ENCODE measurements at regions not wholly inside any gene's neighbourhood (a gene's known extent, or its start where the extent isn't known, plus 50 kb on each side); places are given as distances from the start of the nearest gene placed in this dataset.

DNA sequence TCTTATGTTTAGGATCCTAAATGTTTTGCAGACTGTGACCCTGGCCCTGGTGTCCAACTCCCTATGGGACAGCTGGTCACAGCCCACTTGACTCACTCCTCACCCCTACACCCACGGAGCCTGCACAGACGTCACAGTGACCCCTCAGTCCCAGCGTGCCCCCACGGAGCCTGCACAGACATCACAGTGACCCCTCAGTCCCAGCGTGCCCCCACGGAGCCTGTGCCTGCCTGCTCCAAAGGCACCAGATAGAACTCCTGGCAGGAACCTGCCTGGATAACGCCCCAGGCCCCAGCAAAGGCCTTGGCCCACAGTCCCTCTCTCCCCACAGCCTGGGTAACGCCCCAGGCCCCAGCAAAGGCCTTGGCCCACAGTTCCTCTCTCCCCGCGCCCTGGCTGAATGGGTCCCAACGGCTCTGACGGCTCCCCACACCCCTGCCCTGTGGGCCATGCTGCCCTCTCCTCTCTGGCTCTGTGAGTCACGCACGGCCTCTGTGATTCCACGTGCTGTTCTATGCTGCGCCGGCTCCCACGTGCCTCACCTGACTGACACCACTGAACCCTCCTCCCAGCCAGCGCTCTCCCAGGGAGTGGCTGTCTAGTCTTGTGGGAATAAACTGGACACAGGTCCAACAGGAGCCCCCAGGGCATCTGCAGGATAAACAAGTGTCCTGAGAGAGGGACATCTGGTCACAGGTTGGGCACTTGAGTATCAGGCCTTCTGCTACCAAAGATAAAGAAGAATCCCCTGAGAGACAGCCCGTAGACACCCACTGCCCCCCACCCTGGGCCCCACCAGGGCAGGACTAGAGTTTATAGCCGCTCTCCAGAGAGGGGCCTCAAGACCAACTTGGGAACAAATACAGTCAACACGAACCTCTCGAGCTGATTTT, 250.3 kb downstream of the BRD1 start:
- Histone ChIP-seq H3K36me3 (ENCODE audit: low read depth) (no peaks in the 10 kb centered on the region), H3K4me3 (ENCODE audit: severe bottlenecking) (no peak overlapping the region), H3K9me3 (ENCODE audit: severe bottlenecking) (no peaks in the 10 kb centered on the region), H3K4me1 (ENCODE audit: insufficient read depth, poor library complexity, severe bottlenecking) (no peaks in the 10 kb centered on the region), H3K27me3 (ENCODE audit: insufficient read depth, poor library complexity, severe bottlenecking) (no peaks in the 10 kb centered on the region), H3K27ac (ENCODE audit: poor library complexity, severe bottlenecking) (no peak overlapping the region)
- DNase-seq (ENCODE audit: low spot score) = no peak
- TF ChIP-seq, protein P1, sequence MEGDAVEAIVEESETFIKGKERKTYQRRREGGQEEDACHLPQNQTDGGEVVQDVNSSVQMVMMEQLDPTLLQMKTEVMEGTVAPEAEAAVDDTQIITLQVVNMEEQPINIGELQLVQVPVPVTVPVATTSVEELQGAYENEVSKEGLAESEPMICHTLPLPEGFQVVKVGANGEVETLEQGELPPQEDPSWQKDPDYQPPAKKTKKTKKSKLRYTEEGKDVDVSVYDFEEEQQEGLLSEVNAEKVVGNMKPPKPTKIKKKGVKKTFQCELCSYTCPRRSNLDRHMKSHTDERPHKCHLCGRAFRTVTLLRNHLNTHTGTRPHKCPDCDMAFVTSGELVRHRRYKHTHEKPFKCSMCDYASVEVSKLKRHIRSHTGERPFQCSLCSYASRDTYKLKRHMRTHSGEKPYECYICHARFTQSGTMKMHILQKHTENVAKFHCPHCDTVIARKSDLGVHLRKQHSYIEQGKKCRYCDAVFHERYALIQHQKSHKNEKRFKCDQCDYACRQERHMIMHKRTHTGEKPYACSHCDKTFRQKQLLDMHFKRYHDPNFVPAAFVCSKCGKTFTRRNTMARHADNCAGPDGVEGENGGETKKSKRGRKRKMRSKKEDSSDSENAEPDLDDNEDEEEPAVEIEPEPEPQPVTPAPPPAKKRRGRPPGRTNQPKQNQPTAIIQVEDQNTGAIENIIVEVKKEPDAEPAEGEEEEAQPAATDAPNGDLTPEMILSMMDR (IDR thresholded peaks at IDR 0.05; ENCODE audit: poor library complexity, severe bottlenecking) = no peak
- no peak for ATAC-seq (ENCODE audit: low read depth)

DNA sequence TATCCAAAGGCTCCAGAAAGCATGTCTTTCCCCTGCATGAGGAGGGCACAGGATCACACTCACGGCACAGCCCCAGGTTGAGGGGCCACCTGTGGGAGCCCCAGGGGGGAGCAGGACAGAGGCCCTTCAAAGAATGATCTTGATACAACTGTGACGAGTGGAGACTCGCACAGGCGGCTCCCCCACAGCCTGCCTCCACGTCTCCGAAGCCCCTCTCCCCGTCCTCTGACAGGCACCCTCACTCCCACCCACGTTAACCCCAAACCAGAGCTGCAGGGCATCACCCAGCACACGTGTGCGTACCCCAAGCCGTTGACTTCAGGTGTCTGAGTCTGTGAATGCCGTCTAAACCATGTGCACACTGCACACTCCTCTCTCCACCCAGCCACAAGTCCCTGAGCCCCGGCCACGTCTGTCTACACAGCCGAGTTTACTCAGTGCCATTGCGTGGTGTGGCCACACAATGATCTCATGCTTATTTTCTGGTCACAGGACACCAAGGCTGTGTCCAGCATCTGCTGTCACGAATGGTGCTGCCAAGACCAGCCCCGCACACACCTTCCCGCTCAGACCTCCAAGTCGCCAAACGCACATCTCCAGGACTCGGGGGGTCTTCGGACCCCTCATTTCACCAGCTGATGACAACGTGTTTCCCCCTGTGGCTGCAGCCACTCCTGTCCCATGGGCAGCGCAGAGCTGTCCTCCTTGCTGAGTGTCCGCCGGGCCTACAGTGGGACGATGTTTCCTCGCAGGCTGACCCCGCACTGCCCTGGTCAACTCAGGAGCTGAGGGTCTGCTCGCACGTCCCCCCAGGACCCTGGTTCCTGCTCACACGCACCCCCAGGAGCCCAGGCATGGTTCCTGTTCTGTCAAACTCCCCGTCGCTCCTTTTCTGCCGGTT, 251.2 kb downstream of the BRD1 start:
- Histone ChIP-seq H3K36me3 (ENCODE audit: low read depth) (no peaks in the 10 kb centered on the region), H3K27ac (ENCODE audit: poor library complexity, severe bottlenecking) (no peak overlapping the region), H3K4me3 (ENCODE audit: severe bottlenecking) (no peak overlapping the region), H3K27me3 (ENCODE audit: insufficient read depth, poor library complexity, severe bottlenecking) (no peaks in the 10 kb centered on the region), H3K9me3 (ENCODE audit: severe bottlenecking) (no peaks in the 10 kb centered on the region), H3K4me1 (ENCODE audit: insufficient read depth, poor library complexity, severe bottlenecking) (no peaks in the 10 kb centered on the region)
- ATAC-seq (ENCODE audit: low read depth) (no peak), DNase-seq (ENCODE audit: low spot score) (no peak)
- TF ChIP-seq, protein P1 (IDR thresholded peaks at IDR 0.05; ENCODE audit: poor library complexity, severe bottlenecking) = no peak

DNA sequence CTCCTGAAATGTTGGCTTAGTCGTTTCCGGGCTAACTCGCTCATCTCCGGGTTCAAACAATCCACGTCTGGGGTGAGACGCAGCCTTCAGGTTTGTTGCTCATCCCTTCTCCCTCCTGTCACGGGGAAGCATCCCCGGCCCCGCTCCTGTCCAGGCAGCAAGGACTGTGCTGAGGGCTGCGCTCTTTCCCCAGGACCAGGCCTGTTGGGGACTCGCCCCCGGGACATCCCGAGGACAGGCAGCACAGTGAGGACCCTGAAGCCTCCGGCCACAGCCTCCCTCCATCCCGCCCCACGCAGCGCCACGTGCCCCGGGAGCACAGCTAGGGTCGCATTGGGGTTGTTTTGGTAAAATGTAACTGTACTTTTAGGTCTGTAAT, 252.0 kb downstream of the BRD1 start:
- Histone ChIP-seq H3K9me3 (ENCODE audit: severe bottlenecking) (no peaks in the 10 kb centered on the region), H3K4me3 (ENCODE audit: severe bottlenecking) (no peak overlapping the region), H3K27ac (ENCODE audit: poor library complexity, severe bottlenecking) (no peak overlapping the region), H3K27me3 (ENCODE audit: insufficient read depth, poor library complexity, severe bottlenecking) (no peaks in the 10 kb centered on the region), H3K4me1 (ENCODE audit: insufficient read depth, poor library complexity, severe bottlenecking) (no peaks in the 10 kb centered on the region), H3K36me3 (ENCODE audit: low read depth) (no peaks in the 10 kb centered on the region)
- TF ChIP-seq, protein P1 (IDR thresholded peaks at IDR 0.05; ENCODE audit: poor library complexity, severe bottlenecking) = no peak
- ATAC-seq (ENCODE audit: low read depth) (no peak), DNase-seq (ENCODE audit: low spot score) (peak; percentile 54)

DNA sequence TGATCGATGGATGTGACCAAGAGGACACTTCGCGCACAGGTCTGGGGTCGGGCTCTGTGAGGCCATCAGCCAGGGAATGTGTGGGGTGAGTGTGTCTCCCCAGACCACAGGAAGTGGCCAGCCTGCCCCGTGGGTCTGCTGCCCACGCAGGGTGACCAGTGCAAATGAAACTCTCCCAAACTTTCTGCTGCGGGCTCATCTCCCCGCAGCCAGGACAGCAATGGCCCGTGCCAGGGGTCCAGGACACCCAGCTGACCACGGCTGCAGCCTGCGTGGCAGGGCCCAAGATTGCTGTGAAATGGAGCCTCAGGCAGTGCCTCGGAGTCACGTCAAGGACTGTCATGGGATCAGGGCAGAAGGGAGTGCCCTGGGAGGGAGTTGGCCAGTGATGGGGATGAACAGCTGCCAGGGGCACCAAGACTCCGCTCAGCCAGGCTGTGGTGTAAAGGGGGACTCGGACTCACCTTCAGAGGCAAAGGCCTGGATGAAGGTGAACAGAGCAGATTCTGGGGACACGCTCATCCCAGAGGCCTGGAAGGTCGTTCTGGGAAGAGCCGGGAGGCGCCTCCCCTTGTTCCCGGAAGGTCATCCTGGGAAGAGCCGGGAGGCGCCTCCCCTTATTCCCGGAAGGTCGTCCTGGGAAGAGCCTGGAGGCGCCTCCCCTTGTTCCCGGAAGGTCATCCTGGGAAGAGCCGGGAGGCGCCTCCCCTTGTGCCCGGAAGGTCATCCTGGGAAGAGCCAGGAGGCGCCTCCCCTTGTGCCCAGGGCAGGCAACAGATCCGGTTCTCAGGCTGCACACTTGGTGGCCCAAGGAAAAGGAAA, 252.6 kb downstream of the BRD1 start:
- no peak for ATAC-seq (ENCODE audit: low read depth)
- DNase-seq (ENCODE audit: low spot score) = peak; percentile 38
- H3K27me3 ChIP-seq (ENCODE audit: insufficient read depth, poor library complexity, severe bottlenecking) = no peaks in the 10 kb centered on the region
- no peaks in the 10 kb centered on the region for H3K9me3 ChIP-seq (ENCODE audit: severe bottlenecking)
- H3K4me3 ChIP-seq (ENCODE audit: severe bottlenecking) = no peak overlapping the region
- no peaks in the 10 kb centered on the region for H3K4me1 ChIP-seq (ENCODE audit: insufficient read depth, poor library complexity, severe bottlenecking)
- no peaks in the 10 kb centered on the region for H3K36me3 ChIP-seq (ENCODE audit: low read depth)
- H3K27ac ChIP-seq (ENCODE audit: poor library complexity, severe bottlenecking) = no peak overlapping the region
- TF ChIP-seq, protein P1 (IDR thresholded peaks at IDR 0.05; ENCODE audit: poor library complexity, severe bottlenecking) = no peak
